Hematopoietic multipotent progenitor cell treated with erythropoietin and hydrocortisone succinate and interleukin-3 and kit ligand, for 15 days (in vitro differentiated cells): ENCODE measurements at regions not wholly inside any gene's neighbourhood (a gene's known extent, or its start where the extent isn't known, plus 50 kb on each side); places are given as distances from the start of the nearest gene placed in this dataset.
"Not testable (repeated sequence)": the region's sequence is repeated elsewhere in the genome, so short reads cannot be mapped to it uniquely, and the experiment has no call there.

Experiments used
- DNase-seq: peaks from one replicate; pipeline ENCODE4 v3.0.0-alpha.2; 2015; ENCODE audit warnings: low spot score

DNA sequence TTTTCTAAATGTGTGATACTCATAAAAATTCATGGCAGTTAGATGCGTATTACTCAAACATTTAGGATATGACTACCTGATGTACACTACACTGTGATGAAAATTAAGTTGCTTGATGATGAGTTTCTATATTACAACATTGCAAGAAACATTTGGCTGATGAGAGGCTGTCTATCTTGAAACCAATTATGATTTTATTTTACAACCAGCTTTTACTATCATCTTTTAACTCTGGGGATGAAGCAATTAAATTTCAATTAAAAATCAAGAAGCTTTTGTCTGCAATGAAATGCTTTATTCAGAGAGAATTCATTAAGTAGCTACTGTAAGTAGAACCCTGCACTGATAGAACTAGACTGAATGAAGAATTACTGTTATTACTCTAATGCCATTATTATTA, 500.4 kb downstream of the KCTD16 start:
- DNase-seq = no peak

DNA sequence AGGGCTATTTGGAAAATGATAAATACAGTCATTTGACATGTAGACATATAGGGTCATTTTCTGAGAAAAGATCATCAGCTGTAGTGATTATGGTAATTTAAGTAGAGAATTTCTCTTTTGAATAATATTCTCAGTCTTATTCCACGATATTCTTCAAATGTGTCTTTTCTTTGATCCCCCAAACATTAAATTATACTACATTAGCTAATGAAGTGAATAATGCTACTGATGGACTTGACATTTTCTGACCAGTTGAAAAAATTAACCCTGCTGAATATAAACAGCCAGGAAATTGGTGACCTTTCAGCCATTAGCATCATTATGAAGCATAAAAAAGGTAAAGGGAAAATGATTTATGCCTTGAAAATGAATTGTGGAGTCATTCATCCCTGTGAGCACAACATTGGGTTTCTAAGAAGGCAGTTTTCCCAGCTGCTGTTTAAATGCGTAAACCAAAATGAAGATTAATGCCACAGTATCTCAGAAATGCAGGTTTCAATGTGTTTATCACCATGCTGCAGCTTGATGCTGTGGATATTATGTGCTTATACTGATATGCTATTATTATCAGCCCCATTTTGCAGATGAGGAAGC, 489.1 kb downstream of the KCTD16 start:
- no peak for DNase-seq

DNA sequence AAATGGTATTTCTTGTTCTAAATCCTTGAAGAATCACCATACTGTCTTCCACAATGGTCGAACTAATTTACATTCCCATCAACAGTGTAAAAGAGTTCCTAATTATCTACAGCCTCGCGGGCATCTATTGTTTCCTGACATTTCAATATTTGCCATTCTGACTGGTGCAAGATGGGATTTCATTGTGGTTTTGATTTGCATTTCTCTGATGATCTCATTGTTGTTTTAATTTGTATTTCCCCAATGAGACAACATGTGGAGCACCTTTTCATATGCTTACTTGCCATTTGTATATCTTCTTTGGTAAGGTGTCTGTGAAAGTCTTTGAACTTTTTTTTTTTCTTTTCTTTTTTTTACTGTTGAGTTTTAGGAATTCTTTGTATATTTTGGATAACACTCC, 473.6 kb downstream of the KCTD16 start:
- DNase-seq = no peak

DNA sequence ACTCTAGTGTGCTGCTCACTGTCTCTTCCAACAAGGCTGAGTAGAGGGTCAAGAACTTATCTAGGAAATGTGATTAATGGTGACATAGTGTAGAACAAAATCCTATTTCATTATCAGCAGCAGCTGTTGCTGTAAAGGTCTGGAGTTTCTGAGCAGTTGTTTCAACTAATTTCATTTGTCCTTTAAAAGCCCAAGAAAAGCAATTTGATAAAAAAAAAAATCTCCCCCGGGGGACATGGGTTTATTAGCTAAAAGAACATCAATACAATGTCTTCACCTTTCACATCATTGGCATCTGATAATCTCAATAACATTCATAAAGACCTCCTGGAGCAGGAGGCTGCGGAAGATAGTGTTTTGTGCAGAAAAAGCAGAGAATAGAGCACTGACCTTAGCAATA, 468.1 kb downstream of the KCTD16 start:
- no peak for DNase-seq

DNA sequence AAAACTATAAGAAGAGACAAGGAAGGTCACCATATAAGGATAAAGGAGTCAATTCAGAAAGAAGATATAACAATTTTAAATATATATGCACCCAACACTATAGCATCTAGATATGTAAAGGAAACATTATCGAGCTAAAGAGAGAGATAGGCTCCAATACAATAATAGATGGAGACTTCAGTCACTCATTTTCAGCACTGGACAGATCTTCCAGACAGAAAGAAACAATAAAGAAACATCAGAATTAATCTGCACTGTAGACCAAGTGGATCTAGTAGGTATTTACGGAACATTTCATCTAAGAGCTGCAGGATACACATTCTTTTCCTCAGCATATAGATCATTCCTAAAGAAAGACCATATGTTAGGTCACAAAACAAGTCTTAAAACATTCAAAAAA, 463.5 kb downstream of the KCTD16 start:
- DNase-seq = no peak

DNA sequence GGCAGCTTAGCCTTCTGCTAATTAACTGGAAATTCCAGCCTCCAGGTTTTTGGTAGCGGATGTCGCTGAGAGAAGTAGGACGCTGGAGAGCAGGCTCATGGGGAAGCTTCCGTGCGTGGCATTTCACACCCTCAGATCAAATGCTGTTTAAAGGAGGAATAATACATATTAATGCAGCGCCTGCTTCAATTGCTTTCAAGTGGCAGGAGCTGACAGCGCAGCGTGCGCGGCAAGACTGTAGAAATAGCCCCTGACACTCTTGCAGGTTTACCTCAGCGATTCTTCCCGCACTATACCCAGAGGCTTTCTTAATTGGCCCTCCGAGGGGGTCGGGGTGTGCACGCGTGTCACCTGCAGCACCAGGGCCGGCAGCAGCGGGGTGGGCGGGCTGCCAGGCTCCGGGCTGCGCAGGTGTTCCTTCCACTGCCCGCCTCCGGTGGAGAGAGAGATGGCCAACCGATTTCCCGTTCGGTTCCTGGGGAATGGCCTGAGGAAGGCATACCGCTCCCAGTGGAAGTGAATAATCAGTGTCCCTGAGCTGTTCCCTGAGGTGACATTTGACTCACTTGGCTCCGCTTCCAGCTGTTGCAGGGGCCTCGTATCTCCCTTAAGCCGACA, 427.9 kb downstream of the KCTD16 start:
- no peak for DNase-seq

DNA sequence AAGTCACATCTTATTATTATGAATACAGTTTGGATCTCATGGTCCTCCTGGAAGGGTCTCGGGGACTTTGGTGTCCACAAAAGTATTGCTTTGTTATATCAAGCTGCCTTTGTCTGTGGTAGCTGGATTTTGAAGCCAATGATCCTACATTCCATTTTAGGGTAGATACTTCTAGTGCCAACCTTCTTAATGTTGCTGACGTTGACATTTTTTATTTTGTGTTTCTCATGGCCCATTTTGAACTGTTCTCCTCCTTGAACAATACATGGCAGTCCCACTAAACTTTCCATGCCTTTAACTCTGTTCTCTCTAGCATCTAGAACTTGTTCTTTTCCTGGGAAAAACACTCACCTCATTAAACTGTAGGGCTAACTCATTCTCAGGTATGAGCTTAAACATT, 425.8 kb downstream of the KCTD16 start:
- DNase-seq = no peak

DNA sequence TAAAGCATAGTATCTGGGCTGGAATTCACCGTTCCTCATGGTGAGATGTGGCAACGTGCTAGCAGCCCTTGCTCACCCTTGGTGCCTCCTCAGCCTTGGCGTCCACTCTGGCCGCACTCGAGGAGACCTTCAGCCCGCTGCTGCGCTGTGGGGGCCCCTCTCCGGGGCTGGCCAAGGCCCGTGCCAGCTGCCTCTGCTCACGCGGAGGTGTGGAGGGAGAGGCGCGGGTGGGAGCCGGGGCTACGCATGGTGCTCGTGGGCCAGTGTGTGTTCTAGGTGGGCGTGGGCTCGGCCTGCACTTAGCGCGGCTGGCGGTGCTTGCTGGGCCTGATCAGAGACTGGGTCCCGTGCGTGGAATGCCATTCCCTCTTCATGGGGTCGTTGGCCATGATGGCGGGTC, 424.2 kb downstream of the KCTD16 start:
- DNase-seq = no peak

DNA sequence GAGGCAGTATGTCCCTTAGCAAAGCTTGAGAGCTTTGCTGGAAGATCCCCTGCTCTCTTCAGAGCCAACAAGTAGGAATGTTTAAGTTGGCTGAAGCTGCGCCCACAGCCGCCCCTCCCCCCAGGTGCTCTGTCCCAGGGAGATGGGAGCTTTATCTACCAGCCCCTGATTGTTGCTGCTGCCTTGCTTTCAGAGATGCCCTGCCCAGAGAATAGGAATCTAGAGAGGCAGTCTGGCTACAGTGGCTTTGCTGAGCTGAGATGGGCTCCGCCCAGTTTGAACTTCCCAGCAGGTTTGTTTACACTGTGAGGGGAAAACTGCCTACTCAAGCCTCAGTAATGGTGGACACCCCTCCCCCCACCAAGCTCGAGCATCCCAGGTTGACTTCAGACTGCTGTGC, 423.6 kb downstream of the KCTD16 start:
- not testable (repeated sequence) for DNase-seq

DNA sequence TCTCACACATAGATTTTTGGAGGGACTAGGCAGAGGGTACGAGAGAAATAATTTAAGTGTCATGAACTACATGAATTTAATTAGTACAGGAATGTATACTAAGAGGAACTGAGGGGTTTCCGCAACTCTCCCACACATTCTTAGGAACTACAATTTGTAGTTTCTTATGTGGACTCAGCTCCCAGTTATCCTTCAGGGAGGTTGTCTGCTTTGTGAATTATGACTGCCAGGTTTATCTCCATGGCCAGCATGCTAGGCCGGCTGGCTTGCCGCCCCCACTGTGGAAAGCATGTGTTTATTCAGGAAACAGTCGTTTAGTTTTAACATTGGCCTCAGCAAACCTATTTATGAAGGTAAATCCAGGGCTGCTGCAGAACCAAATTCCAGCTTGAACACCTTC, 415.0 kb downstream of the KCTD16 start:
- DNase-seq = no peak

DNA sequence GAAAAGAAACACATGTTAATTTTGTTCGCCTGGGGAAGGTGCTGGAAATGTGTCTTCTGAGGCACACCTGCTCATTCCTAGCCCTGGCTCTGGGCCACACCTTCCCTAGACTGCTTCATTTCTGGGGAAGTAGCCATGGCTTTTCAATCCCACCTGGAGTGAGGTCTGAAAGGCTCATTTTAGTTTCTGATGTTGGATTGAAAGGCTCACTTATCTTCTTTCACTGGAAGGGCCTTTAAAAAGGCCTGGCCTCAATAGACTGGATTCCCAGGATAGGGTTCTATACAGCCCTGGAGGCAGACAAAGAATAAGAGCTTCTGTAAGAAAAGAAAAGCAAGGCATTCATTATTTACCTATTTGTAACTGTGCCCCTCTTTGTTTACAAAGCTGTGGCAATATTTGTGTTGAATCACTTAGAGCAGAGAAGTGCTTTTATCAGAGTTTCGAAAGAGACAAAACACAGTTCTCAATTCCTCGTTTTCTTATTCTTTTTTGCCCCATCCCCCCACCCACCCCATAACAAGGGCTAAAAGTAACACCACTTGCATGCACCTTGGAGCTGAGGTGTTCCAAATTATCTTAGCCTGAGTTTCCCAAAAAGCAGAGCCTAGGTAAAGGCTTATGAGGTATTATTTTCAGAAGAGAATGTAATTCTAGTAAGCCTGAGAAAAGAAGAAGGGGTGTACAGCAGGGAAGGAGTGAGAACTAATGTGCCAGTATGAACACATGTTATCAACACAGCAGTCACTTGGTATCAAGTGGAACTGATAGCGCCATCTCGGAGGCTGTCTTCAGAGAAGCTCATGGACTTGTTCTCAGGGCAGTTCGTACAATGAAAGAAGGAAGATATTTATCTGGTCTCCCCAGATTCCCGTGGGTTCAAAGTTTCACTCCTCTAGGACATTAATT, 413.1 kb downstream of the KCTD16 start:
- no peak for DNase-seq

DNA sequence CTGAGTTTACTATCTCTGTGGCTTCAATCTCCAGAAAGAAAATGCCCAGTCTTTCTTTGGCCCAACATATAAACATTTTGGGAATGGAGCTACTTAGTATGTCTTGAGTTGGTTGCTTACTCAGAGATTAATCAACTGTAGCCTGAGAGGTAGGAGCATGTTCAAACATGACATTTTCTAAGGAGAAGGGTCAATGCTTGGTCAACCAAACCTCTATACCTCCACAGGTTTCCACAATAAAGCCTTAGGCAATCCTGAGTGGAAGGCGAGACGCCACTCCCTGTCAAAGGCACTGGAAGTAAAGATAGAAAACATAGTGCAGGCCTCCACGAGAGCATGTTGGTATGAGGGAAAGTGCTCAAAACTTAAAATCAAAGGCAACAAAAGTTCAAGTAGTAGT, 411.4 kb downstream of the KCTD16 start:
- no peak for DNase-seq

DNA sequence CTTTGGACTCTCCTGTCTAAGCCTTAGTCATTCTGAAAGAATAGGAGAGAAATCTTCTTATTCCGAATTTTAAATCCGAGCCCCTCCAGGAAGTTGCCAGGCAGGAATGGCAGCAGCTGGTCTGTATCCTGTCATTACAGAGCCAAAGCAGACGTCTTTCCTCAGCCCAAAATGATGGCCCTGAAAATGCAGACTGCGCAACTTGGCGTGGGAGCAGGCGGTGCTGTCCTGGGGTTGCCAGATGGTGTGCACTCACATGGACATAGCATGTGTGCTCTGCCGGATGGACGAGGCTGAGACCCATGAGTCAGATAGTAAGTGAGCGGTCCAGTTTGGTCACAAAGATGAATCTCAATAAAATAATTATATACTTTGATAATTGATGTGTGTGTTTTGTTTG, 410.4 kb downstream of the KCTD16 start:
- DNase-seq = no peak

DNA sequence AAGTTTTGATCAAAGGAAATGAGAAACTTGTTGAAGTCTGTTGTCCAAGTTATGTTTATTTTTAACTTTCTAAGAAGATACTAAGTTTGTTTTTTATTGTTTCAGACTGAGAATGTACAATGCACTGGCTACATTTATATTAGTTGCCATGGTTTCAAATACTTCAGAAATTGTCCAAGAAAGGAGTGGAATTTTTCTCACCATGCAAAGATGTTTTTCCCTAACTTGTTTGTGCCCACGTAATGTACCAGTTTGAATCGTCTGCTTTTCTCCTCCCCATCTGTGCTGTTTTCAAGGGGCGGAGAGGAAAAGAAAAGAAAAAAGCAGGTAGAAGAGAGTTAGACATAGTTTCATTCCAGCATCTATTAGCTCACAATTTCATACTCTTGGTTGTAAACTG, 407.0 kb downstream of the KCTD16 start:
- DNase-seq = no peak

DNA sequence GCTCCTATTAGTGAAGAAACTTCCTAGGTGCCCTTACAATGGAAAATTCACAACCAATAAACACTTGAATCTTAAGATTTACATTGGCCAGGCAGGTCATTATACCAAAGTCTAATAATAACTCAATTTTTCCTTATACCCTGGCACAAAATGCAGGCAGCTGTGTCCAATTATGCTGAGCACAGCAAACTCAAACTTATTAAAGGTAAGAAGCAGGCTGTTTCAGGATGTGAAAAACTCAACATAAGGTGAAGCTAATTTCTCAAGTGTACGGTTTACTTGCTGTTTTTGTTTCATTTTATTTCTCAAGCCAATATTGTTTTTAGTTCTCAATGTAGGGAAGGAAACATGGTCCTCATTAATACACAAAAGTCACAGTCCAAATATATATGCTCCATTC, 405.1 kb downstream of the KCTD16 start:
- DNase-seq = no peak

DNA sequence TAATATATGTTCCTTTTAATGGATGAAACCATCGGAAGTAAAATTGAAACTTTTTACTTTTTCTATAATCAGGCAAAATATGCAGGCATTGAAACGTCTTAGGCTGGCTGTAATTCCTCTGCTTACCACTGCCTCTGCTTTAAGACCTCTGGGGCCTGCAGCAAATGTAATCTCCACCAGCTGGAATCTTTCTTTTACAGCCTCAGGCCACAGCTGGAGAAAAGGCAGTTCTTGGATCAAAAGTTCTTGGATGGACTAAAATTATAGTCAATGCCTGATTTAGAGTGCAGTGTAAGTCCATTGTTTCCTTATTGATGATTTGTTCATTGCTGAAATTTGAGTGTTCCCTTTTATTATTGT, 396.7 kb downstream of the KCTD16 start:
- DNase-seq = no peak

DNA sequence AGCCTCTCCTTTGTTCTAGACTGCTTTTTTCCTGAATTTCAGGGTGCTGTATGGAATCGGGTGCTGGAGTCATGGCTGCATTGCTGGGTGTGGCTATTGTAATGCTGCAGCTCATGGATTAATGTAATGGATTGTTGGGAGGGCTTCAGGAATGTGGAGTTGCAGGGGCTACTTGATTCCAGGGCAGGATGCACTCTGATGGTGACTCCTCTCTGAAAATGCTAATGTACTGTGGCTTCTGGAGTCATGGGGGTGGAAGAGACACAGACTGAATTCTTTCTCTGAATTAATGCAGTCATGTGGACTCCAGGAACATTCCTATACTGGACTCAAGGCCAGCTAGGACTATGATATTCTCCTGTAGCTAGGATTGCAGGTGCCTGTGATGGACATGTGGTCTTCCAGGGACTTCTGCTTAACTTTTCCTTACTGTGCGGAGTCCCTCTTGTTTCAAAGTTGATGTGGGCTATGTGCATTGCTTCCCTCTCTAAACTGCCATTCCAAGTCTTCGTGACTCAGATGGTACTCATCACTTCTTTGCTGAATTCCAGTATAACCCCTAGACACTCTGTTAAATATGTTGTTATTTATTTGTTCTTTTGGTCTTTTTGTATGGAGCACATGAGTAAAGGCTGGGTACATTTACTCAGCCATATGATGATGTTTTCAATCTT, 396.2 kb downstream of the KCTD16 start:
- DNase-seq = no peak

DNA sequence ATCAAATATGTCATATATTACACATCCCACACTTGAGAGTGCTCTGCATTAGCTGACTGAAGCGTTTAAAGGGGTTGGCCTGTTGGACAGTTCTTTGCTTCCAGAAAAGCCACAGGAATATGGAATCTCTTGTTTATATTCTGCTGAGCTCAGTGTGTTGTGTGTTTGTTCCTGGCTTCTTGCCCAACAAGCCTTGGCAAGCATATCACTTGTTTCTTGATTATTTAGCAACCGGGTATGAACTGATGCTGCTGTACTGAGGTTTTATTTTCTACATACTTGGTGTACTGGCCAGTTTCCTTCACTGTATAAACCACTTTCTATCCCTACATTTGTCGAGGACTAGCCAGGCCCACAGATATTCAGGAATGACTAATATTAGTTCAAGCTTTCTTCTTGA, 378.9 kb downstream of the KCTD16 start:
- DNase-seq = no peak

DNA sequence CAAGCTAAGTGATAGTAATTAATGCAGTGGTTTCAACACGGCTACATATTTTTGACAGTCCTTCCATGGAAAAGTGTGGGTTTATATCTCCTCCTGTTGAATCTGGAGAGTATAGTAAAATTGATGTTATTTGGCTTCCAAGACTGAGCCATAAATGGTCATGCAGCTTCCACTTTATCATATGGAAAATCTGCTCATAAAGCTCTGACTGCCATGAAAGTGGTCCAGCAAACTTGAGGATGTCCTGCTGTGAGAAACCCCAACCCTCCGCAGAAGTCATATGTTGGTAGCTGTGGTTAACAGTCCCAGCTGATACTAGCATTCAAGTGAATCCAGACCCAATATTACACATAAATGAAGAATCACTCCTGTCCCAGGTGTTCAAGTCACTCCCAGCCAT, 378.3 kb downstream of the KCTD16 start:
- DNase-seq = no peak

DNA sequence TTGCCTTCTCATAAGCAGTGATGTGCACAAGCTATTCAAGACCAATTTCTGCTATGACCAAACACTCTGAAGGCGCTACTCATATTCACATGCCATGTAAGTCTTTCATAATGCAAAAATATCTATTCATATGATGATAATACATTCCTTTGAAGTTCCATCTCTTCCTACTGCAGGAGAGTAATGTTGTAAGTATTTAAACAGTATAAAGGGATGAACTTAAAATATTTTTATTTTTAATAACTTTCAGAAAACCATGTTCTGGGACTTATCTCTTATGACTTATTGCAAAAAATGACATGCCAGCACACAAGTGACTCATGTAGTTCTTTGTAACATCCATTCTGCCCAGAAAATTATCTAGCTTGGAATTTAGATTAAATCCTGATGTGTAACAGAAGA, 376.4 kb downstream of the KCTD16 start:
- DNase-seq = no peak

DNA sequence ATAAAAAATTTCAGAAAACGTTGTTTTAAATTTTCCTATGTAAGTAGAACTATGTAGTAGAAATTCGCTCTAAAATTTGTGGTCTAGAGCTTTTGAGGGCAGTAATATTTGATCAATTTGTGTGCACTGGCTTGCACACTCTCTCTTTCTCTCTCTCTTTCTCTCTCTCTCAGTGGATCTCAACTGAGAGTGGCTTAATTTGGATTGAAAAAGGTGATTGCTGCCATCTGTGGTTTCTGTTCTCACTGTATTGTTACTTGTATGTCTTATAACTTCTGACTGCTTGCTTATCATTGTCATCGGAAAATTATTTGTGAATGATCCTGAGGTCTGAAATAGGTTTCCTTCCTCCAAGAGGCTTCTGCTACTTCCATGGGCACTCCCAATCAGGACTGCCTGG, 368.2 kb downstream of the KCTD16 start:
- no peak for DNase-seq
